Thyroid gland (tissue), 4 donors: ENCODE measurements at regions not wholly inside any gene's neighbourhood (a gene's known extent, or its start where the extent isn't known, plus 50 kb on each side); places are given as distances from the start of the nearest gene placed in this dataset.

Source experiments
- DNase-seq, 2 donors: peaks; one replicate each; pipeline ENCODE4 v3.0.0-alpha.2; 2019
- H3K27ac ChIP-seq, 3 donors: fragments of 200-600 bp; sonication (generic); 1 replicate in 2 of 3; 2 replicates in 1 of 3; pipeline ENCODE4 v1.5.1; 2016 to 2019; ENCODE audit warnings: mild to moderate bottlenecking in 1 of 3, moderate library complexity in 1 of 3
- H3K27me3 ChIP-seq: fragments of 200-600 bp; sonication (generic); one replicate; pipeline ENCODE4 v1.5.1; 2019
- H3K36me3 ChIP-seq, 2 donors: fragments of 200-600 bp; sonication (generic); one replicate each; pipeline ENCODE4 v1.5.1; 2016 to 2019
- H3K4me1 ChIP-seq, 2 donors: fragments of 200-600 bp; sonication (generic); one replicate each; pipeline ENCODE4 v1.5.1; 2017 to 2019
- H3K4me3 ChIP-seq, 3 donors: fragments of 200-600 bp; sonication (generic); replicated peaks in 1 of 3; 1 replicate in 2 of 3; 2 replicates in 1 of 3; pipeline ENCODE4 v1.5.1; 2016; ENCODE audit warnings: mild to moderate bottlenecking in 1 of 3
- H3K9me3 ChIP-seq: fragments of 200-600 bp; sonication (generic); one replicate; pipeline ENCODE4 v1.5.1; 2017
- CTCF ChIP-seq, 6 experiments: fragments of 200-600 bp in 3 of 6; fragments of 450-650 bp in 3 of 6; sonication (generic) in 3 of 6; IDR thresholded peaks; one replicate each; pipeline ENCODE4 v1.5.1; 2016 to 2019; ENCODE audit warnings: antibody characterized with exemption in 6 of 6, mild to moderate bottlenecking in 2 of 6, inconsistent platforms in 1 of 6, moderate library complexity in 1 of 6
- POLR2A ChIP-seq, 2 donors: fragments of 450-650 bp; IDR thresholded peaks; one replicate each; pipeline ENCODE4 v1.6.1; 2017; ENCODE audit warnings: antibody characterized with exemption in 2 of 2, mild to moderate bottlenecking in 2 of 2, moderate library complexity in 1 of 2
- WGBS, 2 donors: methylation state at CpG; one replicate each; pipeline ENCODE4 v1.1.5; 2017; 5-methylcytosine and 5-hydroxymethylcytosine counted together
- intact Hi-C: fragments of 100-400 bp; cut with DNase I; formaldehyde crosslinking; loops from one replicate; pipeline ENCODE4 v1.15.1; 2023

GRCh38 chr5:85709728-85710127 is 908.0 kb upstream of the COX7C start:
- no peaks in the 10 kb centered on the region for H3K27me3 ChIP-seq
- 70 to 74% methylated on average over 1 of the region's 1 CpG for WGBS, 2 donors
- H3K27ac ChIP-seq = no peak overlapping the region
- H3K4me3 ChIP-seq = no peak overlapping the region
- TF ChIP-seq CTCF (IDR thresholded peaks at IDR 0.05) = no peak
- no peak for TF ChIP-seq POLR2A (IDR thresholded peaks at IDR 0.05)
- no peaks in the 10 kb centered on the region for H3K4me1 ChIP-seq
- no peaks in the 10 kb centered on the region for H3K9me3 ChIP-seq
- intact Hi-C loops = no loop called here
- DNase-seq = no peak
- no peaks in the 10 kb centered on the region for H3K36me3 ChIP-seq

- WGBS, 2 donors = 82 to 84% methylated on average over 8 of the region's 8 CpGs
- Histone ChIP-seq H3K36me3 (no peaks in the 10 kb centered on the region), H3K27me3 (no peaks in the 10 kb centered on the region), H3K4me3 (no peak overlapping the region), H3K9me3 (no peaks in the 10 kb centered on the region), H3K4me1 (no peaks in the 10 kb centered on the region), H3K27ac (no peak overlapping the region)
- no peak for DNase-seq
- TF ChIP-seq CTCF (IDR thresholded peaks at IDR 0.05) = no peak
- no peak for TF ChIP-seq POLR2A (IDR thresholded peaks at IDR 0.05)
- intact Hi-C loops = no loop called here
Observed at GRCh38 chr5:85716344-85717202, 901.2 kb upstream of the COX7C start.

GRCh38 chr5:85717203-85717563 is 900.6 kb upstream of the COX7C start:
- intact Hi-C loops = no loop called here
- Histone ChIP-seq H3K27ac (no peak overlapping the region), H3K36me3 (no peaks in the 10 kb centered on the region), H3K9me3 (no peaks in the 10 kb centered on the region), H3K4me3 (no peak overlapping the region), H3K4me1 (no peaks in the 10 kb centered on the region), H3K27me3 (no peaks in the 10 kb centered on the region)
- no peak for DNase-seq
- no peak for TF ChIP-seq POLR2A (IDR thresholded peaks at IDR 0.05)
- TF ChIP-seq CTCF (IDR thresholded peaks at IDR 0.05) = no peak
- 92 to 93% methylated on average over 1 of the region's 1 CpG for WGBS, 2 donors

GRCh38 chr5:85732185-85732584 is 885.6 kb upstream of the COX7C start:
- Histone ChIP-seq H3K27ac (no peak overlapping the region), H3K4me3 (no peak overlapping the region), H3K9me3 (no peaks in the 10 kb centered on the region), H3K36me3 (no peaks in the 10 kb centered on the region), H3K27me3 (no peaks in the 10 kb centered on the region), H3K4me1 (no peaks in the 10 kb centered on the region)
- 71 to 74% methylated on average over 2 to 3 of the region's 3 CpGs for WGBS, 2 donors
- no peak for DNase-seq
- TF ChIP-seq CTCF (IDR thresholded peaks at IDR 0.05) = no peak
- no peak for TF ChIP-seq POLR2A (IDR thresholded peaks at IDR 0.05)
- intact Hi-C loops = no loop called here

GRCh38 chr5:85741972-85742371 is 875.8 kb upstream of the COX7C start:
- Histone ChIP-seq H3K4me3 (no peak overlapping the region), H3K27ac (no peak overlapping the region), H3K27me3 (no peaks in the 10 kb centered on the region), H3K36me3 (no peaks in the 10 kb centered on the region), H3K9me3 (no peaks in the 10 kb centered on the region), H3K4me1 (no peaks in the 10 kb centered on the region)
- no peak for DNase-seq
- intact Hi-C loops = no loop called here
- TF ChIP-seq POLR2A (IDR thresholded peaks at IDR 0.05) (no peak), CTCF (IDR thresholded peaks at IDR 0.05) (no peak)
